SW 1271 (cell line): ENCODE measurements at regions not wholly inside any gene's neighbourhood (a gene's known extent, or its start where the extent isn't known, plus 50 kb on each side); places are given as distances from the start of the nearest gene placed in this dataset.
"Not testable (repeated sequence)": the region's sequence is repeated elsewhere in the genome, so short reads cannot be mapped to it uniquely, and the experiment has no call there.

Experiments used
- DNase-seq, 2 experiments: peaks; one replicate each; lab custom pipeline; 2025; lab: John Stamatoyannopoulos, UW

- DNase-seq, result no peak
Observed at GRCh38 chr16:66245868-66246267, 120.6 kb upstream of the CDH5 start.

- DNase-seq, result no peak
Observed at GRCh38 chr16:66245072-66245471, 121.4 kb upstream of the CDH5 start.

GRCh38 chr16:66242672-66243071 is 123.8 kb upstream of the CDH5 start:
- no peak for DNase-seq

GRCh38 chr16:66242206-66242605 is 124.3 kb upstream of the CDH5 start:
- DNase-seq, result not testable (repeated sequence)

- no peak for DNase-seq
Observed at GRCh38 chr16:66240631-66241395, 125.7 kb upstream of the CDH5 start.

- DNase-seq, result no peak
Observed at GRCh38 chr16:66240088-66240487, 126.4 kb upstream of the CDH5 start.

GRCh38 chr16:66238696-66239095 is 127.8 kb upstream of the CDH5 start:
- no peak for DNase-seq

GRCh38 chr16:66236301-66236700 is 130.2 kb upstream of the CDH5 start:
- DNase-seq, result no peak

GRCh38 chr16:66231452-66232160 is 134.9 kb upstream of the CDH5 start:
- DNase-seq, result no peak

- DNase-seq, result no peak
Observed at GRCh38 chr16:66229651-66230050, 136.8 kb upstream of the CDH5 start.

GRCh38 chr16:66228792-66229191 is 137.7 kb upstream of the CDH5 start:
- no peak for DNase-seq

GRCh38 chr16:66227766-66228530 is 138.5 kb upstream of the CDH5 start:
- DNase-seq, result no peak

GRCh38 chr16:66226762-66227161 is 139.7 kb upstream of the CDH5 start:
- no peak for DNase-seq

- DNase-seq, result no peak
Observed at GRCh38 chr16:66225696-66226095, 140.8 kb upstream of the CDH5 start.

- DNase-seq, result no peak
Observed at GRCh38 chr16:66224626-66225025, 141.9 kb upstream of the CDH5 start.

GRCh38 chr16:66224186-66224585 is 142.3 kb upstream of the CDH5 start:
- DNase-seq, result no peak

GRCh38 chr16:66223176-66223780 is 143.2 kb upstream of the CDH5 start:
- no peak for DNase-seq

GRCh38 chr16:66222756-66223155 is 143.7 kb upstream of the CDH5 start:
- DNase-seq, result no peak

GRCh38 chr16:66220702-66221101 is 145.8 kb upstream of the CDH5 start:
- DNase-seq, result no peak

- DNase-seq, result no peak
Observed at GRCh38 chr16:66219491-66219890, 147.0 kb upstream of the CDH5 start.

GRCh38 chr16:66212428-66212827 is 154.1 kb upstream of the CDH5 start:
- DNase-seq, result no peak

GRCh38 chr16:66211651-66212050 is 154.8 kb upstream of the CDH5 start:
- DNase-seq, result no peak
